HG02852 (cell line): ENCODE measurements at regions not wholly inside any gene's neighbourhood (a gene's known extent, or its start where the extent isn't known, plus 50 kb on each side); places are given as distances from the start of the nearest gene placed in this dataset.
"Not testable (repeated sequence)": the region's sequence is repeated elsewhere in the genome, so short reads cannot be mapped to it uniquely, and the experiment has no call there.

Experiments
- ATAC-seq: cut with Tn5 transposase; IDR thresholded peaks from one replicate; pipeline ENCODE4 v1.9.1; 2021; ENCODE audit warnings: mild to moderate bottlenecking, moderate library complexity; ENCODE audit not compliant: unreplicated experiment

GRCh38 chr5:21360754-21361153, 1372.8 kb upstream of the CDH18 start:
- ATAC-seq: not testable (repeated sequence)

GRCh38 chr5:21341948-21342261, 1353.9 kb upstream of the CDH18 start:
- ATAC-seq: not testable (repeated sequence)

- ATAC-seq: not testable (repeated sequence)
Measured at GRCh38 chr5:21341203-21341947, 1353.4 kb upstream of the CDH18 start.

- not testable (repeated sequence) for ATAC-seq
Measured at GRCh38 chr5:21340233-21340632, 1352.2 kb upstream of the CDH18 start.

- ATAC-seq: not testable (repeated sequence)
Measured at GRCh38 chr5:21336478-21336877, 1348.5 kb upstream of the CDH18 start.

- ATAC-seq: not testable (repeated sequence)
Measured at GRCh38 chr5:21315376-21315775, 1327.4 kb upstream of the CDH18 start.

- not testable (repeated sequence) for ATAC-seq
Measured at GRCh38 chr5:21301205-21301604, 1313.2 kb upstream of the CDH18 start.

- not testable (repeated sequence) for ATAC-seq
Measured at GRCh38 chr5:21274361-21274760, 1286.4 kb upstream of the CDH18 start.

- no peak for ATAC-seq
Measured at GRCh38 chr5:21263361-21263760, 1275.4 kb upstream of the CDH18 start.

GRCh38 chr5:21254161-21254560, 1266.2 kb upstream of the CDH18 start:
- no peak for ATAC-seq

GRCh38 chr5:21244982-21245381, 1257.0 kb upstream of the CDH18 start:
- no peak for ATAC-seq

GRCh38 chr5:21238786-21239185, 1250.8 kb upstream of the CDH18 start:
- no peak for ATAC-seq

GRCh38 chr5:21237461-21237860, 1249.5 kb upstream of the CDH18 start:
- ATAC-seq: no peak

- no peak for ATAC-seq
Measured at GRCh38 chr5:21236971-21237427, 1249.0 kb upstream of the CDH18 start.

GRCh38 chr5:21236104-21236503, 1248.1 kb upstream of the CDH18 start:
- no peak for ATAC-seq

GRCh38 chr5:21225223-21226064, 1237.4 kb upstream of the CDH18 start:
- ATAC-seq: no peak

GRCh38 chr5:21221616-21222015, 1233.6 kb upstream of the CDH18 start:
- ATAC-seq: no peak

- ATAC-seq: no peak
Measured at GRCh38 chr5:21219966-21220365, 1232.0 kb upstream of the CDH18 start.

GRCh38 chr5:21219251-21219650, 1231.3 kb upstream of the CDH18 start:
- no peak for ATAC-seq

GRCh38 chr5:21212026-21212425, 1224.0 kb upstream of the CDH18 start:
- ATAC-seq: no peak

GRCh38 chr5:21209409-21209808, 1221.4 kb upstream of the CDH18 start:
- no peak for ATAC-seq

- ATAC-seq: no peak
Measured at GRCh38 chr5:21199087-21199486, 1211.1 kb upstream of the CDH18 start.
